ENCODE measurements at regions not wholly inside any gene's neighbourhood (a gene's known extent, or its start where the extent isn't known, plus 50 kb on each side); places are given as distances from the start of the nearest gene placed in this dataset.

GRCh38 chr18:78309307-78309706 is 670.3 kb upstream of the SALL3 start:
- TF ChIP-seq YY1 (IDR thresholded peaks at IDR 0.05; ENCODE audit: insufficient read depth, insufficient read length) (no peak), SUZ12 (IDR thresholded peaks at IDR 0.05; ENCODE audit: extremely low read depth, insufficient read depth, insufficient read length) (no peak), ZNF274 (IDR thresholded peaks at IDR 0.05; ENCODE audit: low read depth, low read length) (no peak)
